Trophoblast cell (in vitro differentiated cells and primary cell): ENCODE measurements at regions not wholly inside any gene's neighbourhood (a gene's known extent, or its start where the extent isn't known, plus 50 kb on each side); places are given as distances from the start of the nearest gene placed in this dataset.

Source experiments
- DNase-seq, 2 donors: peaks; one replicate each; pipeline ENCODE4 v3.0.0-alpha.2; 2016
- H2AFZ ChIP-seq: 2 replicates; pipeline ENCODE4 v1.6.1; 2013; ENCODE audit warnings: low read length, moderate library complexity, mild to moderate bottlenecking; ENCODE audit not compliant: insufficient read depth, poor library complexity
- H2AK5ac ChIP-seq: 2 replicates; pipeline ENCODE4 v1.6.1; 2013; ENCODE audit warnings: mild to moderate bottlenecking, low read length
- H2BK120ac ChIP-seq: 2 replicates; pipeline ENCODE4 v1.6.1; 2013; ENCODE audit warnings: low read length, mild to moderate bottlenecking, moderate library complexity; ENCODE audit not compliant: insufficient read depth, poor library complexity
- H2BK12ac ChIP-seq: 2 replicates; pipeline ENCODE4 v1.6.1; 2013; ENCODE audit warnings: mild to moderate bottlenecking, low read length, moderate library complexity
- H2BK5ac ChIP-seq: 2 replicates; pipeline ENCODE4 v1.6.1; 2013; ENCODE audit warnings: low read length, low read depth, moderate library complexity, mild to moderate bottlenecking; ENCODE audit not compliant: poor library complexity
- H3K14ac ChIP-seq: 2 replicates; pipeline ENCODE4 v1.6.1; 2013; ENCODE audit warnings: mild to moderate bottlenecking, low read length
- H3K18ac ChIP-seq: 2 replicates; pipeline ENCODE4 v1.6.1; 2013; ENCODE audit warnings: mild to moderate bottlenecking, low read length
- H3K23ac ChIP-seq: 2 replicates; pipeline ENCODE4 v1.6.1; 2013; ENCODE audit warnings: low read length
- H3K27ac ChIP-seq: 2 replicates; pipeline ENCODE4 v1.5.1; 2013; ENCODE audit warnings: low read depth, mild to moderate bottlenecking, inconsistent platforms, low read length, moderate library complexity
- H3K27me3 ChIP-seq: 2 replicates; pipeline ENCODE4 v1.6.1; 2013; ENCODE audit warnings: inconsistent platforms, mild to moderate bottlenecking, low read length, moderate library complexity; ENCODE audit not compliant: insufficient read depth
- H3K36me3 ChIP-seq, 2 experiments: 1 replicate in 1 of 2; 2 replicates in 1 of 2; pipeline ENCODE4 v1.6.1; 2013; ENCODE audit warnings: low read length in 2 of 2, mild to moderate bottlenecking in 2 of 2, moderate library complexity in 1 of 2; ENCODE audit not compliant: insufficient read depth in 2 of 2, control insufficient read depth in 1 of 2
- H3K4ac ChIP-seq: 2 replicates; pipeline ENCODE4 v1.6.1; 2013; ENCODE audit warnings: low read depth, mild to moderate bottlenecking, low read length, moderate library complexity
- H3K4me1 ChIP-seq, 2 experiments: 1 replicate in 1 of 2; 2 replicates in 1 of 2; pipeline ENCODE4 v1.6.1; 2013; ENCODE audit warnings: low read length in 2 of 2, mild to moderate bottlenecking in 2 of 2, moderate library complexity in 1 of 2; ENCODE audit not compliant: insufficient read depth in 2 of 2, control insufficient read depth in 1 of 2
- H3K4me2 ChIP-seq: 2 replicates; pipeline ENCODE4 v1.6.1; 2013; ENCODE audit warnings: inconsistent platforms, mild to moderate bottlenecking, low read length, moderate library complexity
- H3K4me3 ChIP-seq: 2 replicates; pipeline ENCODE4 v1.5.1; 2013; ENCODE audit warnings: mild to moderate bottlenecking, low read depth, low read length, inconsistent platforms
- H3K79me1 ChIP-seq: one replicate; pipeline ENCODE4 v1.6.1; 2013; ENCODE audit warnings: low read length
- H3K79me2 ChIP-seq: 2 replicates; pipeline ENCODE4 v1.6.1; 2013; ENCODE audit warnings: low read length, mild to moderate bottlenecking; ENCODE audit not compliant: control insufficient read depth, insufficient read depth, poor library complexity
- H3K9ac ChIP-seq: 2 replicates; pipeline ENCODE4 v1.6.1; 2013; ENCODE audit warnings: mild to moderate bottlenecking, low read length
- H3K9me3 ChIP-seq: 2 replicates; pipeline ENCODE4 v1.6.1; 2013; ENCODE audit warnings: low read depth, mild to moderate bottlenecking, control low read depth, inconsistent platforms, low read length; ENCODE audit not compliant: insufficient read depth
- H4K12ac ChIP-seq: 2 replicates; pipeline ENCODE4 v1.6.1; 2013; ENCODE audit warnings: low read depth, mild to moderate bottlenecking, low read length, moderate library complexity
- H4K8ac ChIP-seq: 2 replicates; pipeline ENCODE4 v1.6.1; 2013; ENCODE audit warnings: low read depth, mild to moderate bottlenecking, low read length, moderate library complexity
- H4K91ac ChIP-seq: one replicate; pipeline ENCODE4 v1.6.1; 2013; ENCODE audit warnings: low read depth, mild to moderate bottlenecking, low read length, moderate library complexity
- WGBS: extraction: QIAGEN DNeasy Blood & Tissue Kit; methylation state at CpG from one replicate; pipeline ENCODE4 v1.1.7; 2013; ENCODE audit warnings: missing lambda C conversion rate; ENCODE audit not compliant: insufficient read length, insufficient coverage; ENCODE audit errors: extremely low coverage; 5-methylcytosine and 5-hydroxymethylcytosine counted together

- Histone ChIP-seq H2BK12ac (no peak overlapping the region), H3K79me1 (no peaks in the 10 kb centered on the region), H2BK120ac (no peak overlapping the region), H4K8ac (no peak overlapping the region), H3K9me3 (no peaks in the 10 kb centered on the region), H3K4me1 (no peaks in the 10 kb centered on the region), H3K36me3 (no peaks in the 10 kb centered on the region), H4K91ac (no peak overlapping the region), H3K18ac (no peak overlapping the region), H4K12ac (no peak overlapping the region), H3K27me3 (no peaks in the 10 kb centered on the region), H3K9ac (no peak overlapping the region), H2BK5ac (no peak overlapping the region), H2AK5ac (no peak overlapping the region), H3K4ac (no peak overlapping the region), H2AFZ (no peak overlapping the region), H3K23ac (no peak overlapping the region), H3K4me2 (no peak overlapping the region), H3K4me3 (no peak overlapping the region), H3K27ac (no peak overlapping the region), H3K14ac (no peak overlapping the region), H3K79me2 (no peaks in the 10 kb centered on the region)
- no CpG with 5 or more reads among the region's 1 CpG for WGBS
- no peak for DNase-seq
Observed at GRCh38 chr7:68492359-68492690, 1106.0 kb upstream of the AUTS2 start.

- WGBS: no CpG with 5 or more reads among the region's 3 CpGs
- H2AK5ac ChIP-seq: no peak overlapping the region
- no peak overlapping the region for H3K18ac ChIP-seq
- H3K4me1 ChIP-seq: no peaks in the 10 kb centered on the region
- no peak overlapping the region for H4K12ac ChIP-seq
- H3K23ac ChIP-seq: no peak overlapping the region
- H3K9me3 ChIP-seq: no peaks in the 10 kb centered on the region
- no peak overlapping the region for H3K4ac ChIP-seq
- no peak overlapping the region for H2BK5ac ChIP-seq
- no peak overlapping the region for H3K14ac ChIP-seq
- no peak overlapping the region for H3K4me3 ChIP-seq
- H3K79me1 ChIP-seq: no peaks in the 10 kb centered on the region
- no peaks in the 10 kb centered on the region for H3K27me3 ChIP-seq
- no peaks in the 10 kb centered on the region for H3K79me2 ChIP-seq
- H2BK120ac ChIP-seq: no peak overlapping the region
- no peak overlapping the region for H4K8ac ChIP-seq
- no peak overlapping the region for H3K9ac ChIP-seq
- H2BK12ac ChIP-seq: no peak overlapping the region
- H4K91ac ChIP-seq: no peak overlapping the region
- H3K27ac ChIP-seq: no peak overlapping the region
- H3K36me3 ChIP-seq: no peaks in the 10 kb centered on the region
- no peak overlapping the region for H2AFZ ChIP-seq
- no peak overlapping the region for H3K4me2 ChIP-seq
- no peak for DNase-seq
Observed at GRCh38 chr7:68503400-68503799, 1094.9 kb upstream of the AUTS2 start.

GRCh38 chr7:68504716-68505115 lies 1093.6 kb upstream of the AUTS2 start:
- Histone ChIP-seq H3K4ac (no peak overlapping the region), H2AK5ac (no peak overlapping the region), H3K4me1 (no peaks in the 10 kb centered on the region), H3K23ac (no peak overlapping the region), H3K27ac (no peak overlapping the region), H2BK12ac (no peak overlapping the region), H3K14ac (no peak overlapping the region), H3K4me2 (no peak overlapping the region), H3K18ac (no peak overlapping the region), H4K12ac (no peak overlapping the region), H3K9ac (no peak overlapping the region), H4K91ac (no peak overlapping the region), H3K36me3 (no peaks in the 10 kb centered on the region), H2BK5ac (no peak overlapping the region), H3K79me2 (no peaks in the 10 kb centered on the region), H3K9me3 (no peaks in the 10 kb centered on the region), H2BK120ac (no peak overlapping the region), H4K8ac (no peak overlapping the region), H3K27me3 (no peaks in the 10 kb centered on the region), H3K79me1 (no peaks in the 10 kb centered on the region), H3K4me3 (no peak overlapping the region), H2AFZ (no peak overlapping the region)
- no peak for DNase-seq
- WGBS: no CpG with 5 or more reads among the region's 1 CpG

GRCh38 chr7:68505721-68506120 lies 1092.6 kb upstream of the AUTS2 start:
- no peak for DNase-seq
- Histone ChIP-seq H3K18ac (no peak overlapping the region), H3K4ac (no peak overlapping the region), H2BK5ac (no peak overlapping the region), H2AFZ (no peak overlapping the region), H3K14ac (no peak overlapping the region), H4K91ac (no peak overlapping the region), H3K79me1 (no peaks in the 10 kb centered on the region), H2AK5ac (no peak overlapping the region), H2BK12ac (no peak overlapping the region), H3K9ac (no peak overlapping the region), H3K9me3 (no peaks in the 10 kb centered on the region), H3K4me2 (no peak overlapping the region), H3K36me3 (no peaks in the 10 kb centered on the region), H3K79me2 (no peaks in the 10 kb centered on the region), H2BK120ac (no peak overlapping the region), H4K8ac (no peak overlapping the region), H4K12ac (no peak overlapping the region), H3K4me1 (no peaks in the 10 kb centered on the region), H3K4me3 (no peak overlapping the region), H3K23ac (no peak overlapping the region), H3K27ac (no peak overlapping the region), H3K27me3 (no peaks in the 10 kb centered on the region)
- WGBS: no CpG with 5 or more reads among the region's 4 CpGs
